K562 (cell line): ENCODE measurements at regions not wholly inside any gene's neighbourhood (a gene's known extent, or its start where the extent isn't known, plus 50 kb on each side); places are given as distances from the start of the nearest gene placed in this dataset.

Experiments
- CREB1 ChIP-seq, 2 experiments: sonication (generic) in 1 of 2; formaldehyde crosslinking in 1 of 2; IDR thresholded peaks; 2 replicates each; pipeline versions ENCODE4 v1.6.1 to v1.8.0; 2012 to 2022; ENCODE audit warnings: inconsistent platforms in 1 of 2, mild to moderate bottlenecking in 1 of 2, missing genetic modification reagents in 1 of 2, moderate library complexity in 1 of 2
- ELK1 ChIP-seq: sonication (generic); formaldehyde crosslinking; IDR thresholded peaks from 2 replicates; pipeline ENCODE4 v1.8.1; 2022; ENCODE audit warnings: missing genetic modification reagents
- FOXJ2 ChIP-seq: fragments of 200-800 bp; sonication (Bioruptor generic); IDR thresholded peaks from 2 replicates; pipeline ENCODE4 v1.6.1; 2016; ENCODE audit warnings: missing genetic modification characterization, missing compliant biosample characterization
- ILK ChIP-seq: fragments of 450-650 bp; IDR thresholded peaks from 2 replicates; pipeline ENCODE4 v1.6.1; 2016; ENCODE audit warnings: missing genetic modification characterization, low read depth, mild to moderate bottlenecking, missing compliant biosample characterization, moderate library complexity, borderline replicate concordance
- NR2F6 ChIP-seq: fragments of 450-650 bp; formaldehyde crosslinking; IDR thresholded peaks from 2 replicates; pipeline ENCODE4 v1.4.0; 2020; ENCODE audit warnings: mild to moderate bottlenecking
- NRF1 ChIP-seq, 2 experiments: fragments of 450-650 bp; IDR thresholded peaks in 1 of 2; conservative IDR thresholded peaks in 1 of 2; 2 replicates each; pipeline ENCODE4 v1.6.1; 2014; ENCODE audit warnings: mild to moderate bottlenecking in 2 of 2
- POLR2A ChIP-seq: fragments of 450-650 bp; conservative IDR thresholded peaks from 2 replicates; pipeline ENCODE4 v1.6.1; 2016
- SMAD1 ChIP-seq: fragments of 150-350 bp; IDR thresholded peaks from 2 replicates; pipeline ENCODE4 v1.6.1; 2014; ENCODE audit warnings: low read length, low read depth; ENCODE audit not compliant: partially characterized antibody
- STAG1 ChIP-seq: sonication (generic); formaldehyde crosslinking; IDR thresholded peaks from 2 replicates; pipeline ENCODE4 v1.5.0; 2020; ENCODE audit warnings: missing genetic modification reagents, borderline replicate concordance
- TEAD1 ChIP-seq, 2 experiments: fragments of 450-650 bp in 1 of 2; sonication (generic) in 1 of 2; formaldehyde crosslinking; IDR thresholded peaks; 2 replicates each; pipeline versions ENCODE4 v1.4.0 to v1.8.0; 2020 to 2022; ENCODE audit warnings: mild to moderate bottlenecking in 2 of 2, missing genetic modification reagents in 1 of 2
- ZNF175 ChIP-seq: fragments of 200-800 bp; sonication (Bioruptor generic); IDR thresholded peaks from 2 replicates; pipeline ENCODE4 v1.6.1; 2016; ENCODE audit warnings: low read depth, mild to moderate bottlenecking, missing genetic modification characterization, missing compliant biosample characterization
- TF ChIP-seq, protein P1 (sequence below): fragments of 450-650 bp; conservative IDR thresholded peaks from 2 replicates; pipeline ENCODE4 v1.6.1; 2016; ENCODE audit warnings: missing genetic modification characterization, low read depth, mild to moderate bottlenecking, missing compliant biosample characterization, moderate library complexity
- TF ChIP-seq, protein P2 (sequence below): fragments of 450-650 bp; IDR thresholded peaks from 2 replicates; pipeline ENCODE4 v1.6.1; 2016; ENCODE audit warnings: mild to moderate bottlenecking, moderate library complexity
- TF ChIP-seq, protein P3 (sequence below): fragments of 450-650 bp; IDR thresholded peaks from 2 replicates; pipeline ENCODE4 v1.6.1; 2016; ENCODE audit warnings: low read depth, mild to moderate bottlenecking, moderate library complexity

DNA sequence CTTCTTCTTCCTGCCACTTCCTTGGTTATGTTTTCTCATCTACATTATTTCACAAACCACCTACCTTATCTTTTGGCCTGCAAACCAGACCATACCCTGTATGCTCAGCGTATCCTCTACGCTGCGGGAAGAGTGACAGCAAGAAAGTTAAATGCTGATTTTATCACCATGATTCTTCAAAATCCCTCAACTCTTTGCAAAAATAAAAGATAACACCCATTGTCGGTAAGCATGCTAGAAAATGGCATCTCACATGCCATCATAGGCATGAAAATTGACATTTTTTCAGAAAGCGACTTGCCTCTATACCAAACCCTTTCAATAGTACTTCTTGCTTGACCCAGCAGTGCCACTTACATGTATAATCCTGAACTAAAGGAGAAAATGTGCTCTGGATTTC is 102.0 kb downstream of the HPGD start (continued):
- TF ChIP-seq CREB1 (IDR thresholded peaks at IDR 0.05) = peak; percentile 29; the same call in 1 of the 2 replicates
- no peak for TF ChIP-seq CREB1 (CRISPR knock-in tag; IDR thresholded peaks at IDR 0.05)
- TF ChIP-seq, protein P1, sequence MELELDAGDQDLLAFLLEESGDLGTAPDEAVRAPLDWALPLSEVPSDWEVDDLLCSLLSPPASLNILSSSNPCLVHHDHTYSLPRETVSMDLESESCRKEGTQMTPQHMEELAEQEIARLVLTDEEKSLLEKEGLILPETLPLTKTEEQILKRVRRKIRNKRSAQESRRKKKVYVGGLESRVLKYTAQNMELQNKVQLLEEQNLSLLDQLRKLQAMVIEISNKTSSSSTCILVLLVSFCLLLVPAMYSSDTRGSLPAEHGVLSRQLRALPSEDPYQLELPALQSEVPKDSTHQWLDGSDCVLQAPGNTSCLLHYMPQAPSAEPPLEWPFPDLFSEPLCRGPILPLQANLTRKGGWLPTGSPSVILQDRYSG (tag) = peak; percentile 54; the same call in 1 of the 2 replicates
- TF ChIP-seq, protein P2, sequence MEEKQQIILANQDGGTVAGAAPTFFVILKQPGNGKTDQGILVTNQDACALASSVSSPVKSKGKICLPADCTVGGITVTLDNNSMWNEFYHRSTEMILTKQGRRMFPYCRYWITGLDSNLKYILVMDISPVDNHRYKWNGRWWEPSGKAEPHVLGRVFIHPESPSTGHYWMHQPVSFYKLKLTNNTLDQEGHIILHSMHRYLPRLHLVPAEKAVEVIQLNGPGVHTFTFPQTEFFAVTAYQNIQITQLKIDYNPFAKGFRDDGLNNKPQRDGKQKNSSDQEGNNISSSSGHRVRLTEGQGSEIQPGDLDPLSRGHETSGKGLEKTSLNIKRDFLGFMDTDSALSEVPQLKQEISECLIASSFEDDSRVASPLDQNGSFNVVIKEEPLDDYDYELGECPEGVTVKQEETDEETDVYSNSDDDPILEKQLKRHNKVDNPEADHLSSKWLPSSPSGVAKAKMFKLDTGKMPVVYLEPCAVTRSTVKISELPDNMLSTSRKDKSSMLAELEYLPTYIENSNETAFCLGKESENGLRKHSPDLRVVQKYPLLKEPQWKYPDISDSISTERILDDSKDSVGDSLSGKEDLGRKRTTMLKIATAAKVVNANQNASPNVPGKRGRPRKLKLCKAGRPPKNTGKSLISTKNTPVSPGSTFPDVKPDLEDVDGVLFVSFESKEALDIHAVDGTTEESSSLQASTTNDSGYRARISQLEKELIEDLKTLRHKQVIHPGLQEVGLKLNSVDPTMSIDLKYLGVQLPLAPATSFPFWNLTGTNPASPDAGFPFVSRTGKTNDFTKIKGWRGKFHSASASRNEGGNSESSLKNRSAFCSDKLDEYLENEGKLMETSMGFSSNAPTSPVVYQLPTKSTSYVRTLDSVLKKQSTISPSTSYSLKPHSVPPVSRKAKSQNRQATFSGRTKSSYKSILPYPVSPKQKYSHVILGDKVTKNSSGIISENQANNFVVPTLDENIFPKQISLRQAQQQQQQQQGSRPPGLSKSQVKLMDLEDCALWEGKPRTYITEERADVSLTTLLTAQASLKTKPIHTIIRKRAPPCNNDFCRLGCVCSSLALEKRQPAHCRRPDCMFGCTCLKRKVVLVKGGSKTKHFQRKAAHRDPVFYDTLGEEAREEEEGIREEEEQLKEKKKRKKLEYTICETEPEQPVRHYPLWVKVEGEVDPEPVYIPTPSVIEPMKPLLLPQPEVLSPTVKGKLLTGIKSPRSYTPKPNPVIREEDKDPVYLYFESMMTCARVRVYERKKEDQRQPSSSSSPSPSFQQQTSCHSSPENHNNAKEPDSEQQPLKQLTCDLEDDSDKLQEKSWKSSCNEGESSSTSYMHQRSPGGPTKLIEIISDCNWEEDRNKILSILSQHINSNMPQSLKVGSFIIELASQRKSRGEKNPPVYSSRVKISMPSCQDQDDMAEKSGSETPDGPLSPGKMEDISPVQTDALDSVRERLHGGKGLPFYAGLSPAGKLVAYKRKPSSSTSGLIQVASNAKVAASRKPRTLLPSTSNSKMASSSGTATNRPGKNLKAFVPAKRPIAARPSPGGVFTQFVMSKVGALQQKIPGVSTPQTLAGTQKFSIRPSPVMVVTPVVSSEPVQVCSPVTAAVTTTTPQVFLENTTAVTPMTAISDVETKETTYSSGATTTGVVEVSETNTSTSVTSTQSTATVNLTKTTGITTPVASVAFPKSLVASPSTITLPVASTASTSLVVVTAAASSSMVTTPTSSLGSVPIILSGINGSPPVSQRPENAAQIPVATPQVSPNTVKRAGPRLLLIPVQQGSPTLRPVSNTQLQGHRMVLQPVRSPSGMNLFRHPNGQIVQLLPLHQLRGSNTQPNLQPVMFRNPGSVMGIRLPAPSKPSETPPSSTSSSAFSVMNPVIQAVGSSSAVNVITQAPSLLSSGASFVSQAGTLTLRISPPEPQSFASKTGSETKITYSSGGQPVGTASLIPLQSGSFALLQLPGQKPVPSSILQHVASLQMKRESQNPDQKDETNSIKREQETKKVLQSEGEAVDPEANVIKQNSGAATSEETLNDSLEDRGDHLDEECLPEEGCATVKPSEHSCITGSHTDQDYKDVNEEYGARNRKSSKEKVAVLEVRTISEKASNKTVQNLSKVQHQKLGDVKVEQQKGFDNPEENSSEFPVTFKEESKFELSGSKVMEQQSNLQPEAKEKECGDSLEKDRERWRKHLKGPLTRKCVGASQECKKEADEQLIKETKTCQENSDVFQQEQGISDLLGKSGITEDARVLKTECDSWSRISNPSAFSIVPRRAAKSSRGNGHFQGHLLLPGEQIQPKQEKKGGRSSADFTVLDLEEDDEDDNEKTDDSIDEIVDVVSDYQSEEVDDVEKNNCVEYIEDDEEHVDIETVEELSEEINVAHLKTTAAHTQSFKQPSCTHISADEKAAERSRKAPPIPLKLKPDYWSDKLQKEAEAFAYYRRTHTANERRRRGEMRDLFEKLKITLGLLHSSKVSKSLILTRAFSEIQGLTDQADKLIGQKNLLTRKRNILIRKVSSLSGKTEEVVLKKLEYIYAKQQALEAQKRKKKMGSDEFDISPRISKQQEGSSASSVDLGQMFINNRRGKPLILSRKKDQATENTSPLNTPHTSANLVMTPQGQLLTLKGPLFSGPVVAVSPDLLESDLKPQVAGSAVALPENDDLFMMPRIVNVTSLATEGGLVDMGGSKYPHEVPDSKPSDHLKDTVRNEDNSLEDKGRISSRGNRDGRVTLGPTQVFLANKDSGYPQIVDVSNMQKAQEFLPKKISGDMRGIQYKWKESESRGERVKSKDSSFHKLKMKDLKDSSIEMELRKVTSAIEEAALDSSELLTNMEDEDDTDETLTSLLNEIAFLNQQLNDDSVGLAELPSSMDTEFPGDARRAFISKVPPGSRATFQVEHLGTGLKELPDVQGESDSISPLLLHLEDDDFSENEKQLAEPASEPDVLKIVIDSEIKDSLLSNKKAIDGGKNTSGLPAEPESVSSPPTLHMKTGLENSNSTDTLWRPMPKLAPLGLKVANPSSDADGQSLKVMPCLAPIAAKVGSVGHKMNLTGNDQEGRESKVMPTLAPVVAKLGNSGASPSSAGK = peak; percentile 78
- TF ChIP-seq TEAD1 (CRISPR knock-in tag; IDR thresholded peaks at IDR 0.05) = peak in 1 of 2 experiments; percentile 66; a peak in 1 of 4 replicates
- no peak for TF ChIP-seq ELK1 (CRISPR knock-in tag)
- TF ChIP-seq ZNF175 (CRISPR knock-in tag) = no peak
- TF ChIP-seq FOXJ2 (tag) = peak; percentile 79; the same call in 1 of the 2 replicates
- TF ChIP-seq ILK (tag) = 0 out of 2 replicates have a peak, but pooled peaks have one; percentile 23
- no peak for TF ChIP-seq POLR2A
- no peak for TF ChIP-seq SMAD1
- TF ChIP-seq, protein P3, sequence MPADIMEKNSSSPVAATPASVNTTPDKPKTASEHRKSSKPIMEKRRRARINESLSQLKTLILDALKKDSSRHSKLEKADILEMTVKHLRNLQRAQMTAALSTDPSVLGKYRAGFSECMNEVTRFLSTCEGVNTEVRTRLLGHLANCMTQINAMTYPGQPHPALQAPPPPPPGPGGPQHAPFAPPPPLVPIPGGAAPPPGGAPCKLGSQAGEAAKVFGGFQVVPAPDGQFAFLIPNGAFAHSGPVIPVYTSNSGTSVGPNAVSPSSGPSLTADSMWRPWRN = peak; percentile 35; the same call in 1 of the 2 replicates
- no peak for TF ChIP-seq STAG1 (CRISPR knock-in tag)
- TF ChIP-seq NRF1 (conservative IDR thresholded peaks at IDR 0.05 in 1 of 2, IDR thresholded peaks at IDR 0.05 in 1 of 2) = 0 out of 4 replicates have a peak, but pooled peaks of 1 of the 2 experiments have one; percentile 20
- no peak for TF ChIP-seq NR2F6 (CRISPR knock-in tag)
